ENCODE measurements at regions not wholly inside any gene's neighbourhood (a gene's known extent, or its start where the extent isn't known, plus 50 kb on each side); places are given as distances from the start of the nearest gene placed in this dataset.

- peaks cover 0 to 3% of the 10 kb centered on the region in 2 donors for H3K4me1 ChIP-seq
- no peak for TF ChIP-seq CTCF (IDR thresholded peaks at IDR 0.05)
- no peak for TF ChIP-seq POLR2A (IDR thresholded peaks at IDR 0.05)
- H3K4me3 ChIP-seq (replicated peaks in 1 of 3), result no peak overlapping the region
- 16 to 17% methylated on average over 4 of the region's 4 CpGs for WGBS, 2 donors
- no peak overlapping the region for H3K27ac ChIP-seq
- no peaks in the 10 kb centered on the region for H3K9me3 ChIP-seq
- DNase-seq, result peak in 1 of 2 donors; percentile 4
- H3K27me3 ChIP-seq, result no peaks in the 10 kb centered on the region
- no peaks in the 10 kb centered on the region for H3K36me3 ChIP-seq
- intact Hi-C loops (cut with DNase I), result no loop called here
Measured at GRCh38 chr14:98433436-98433835, 838.6 kb downstream of the BCL11B start.

GRCh38 chr14:98437113-98437512 lies 834.9 kb downstream of the BCL11B start:
- Histone ChIP-seq H3K27ac (no peak overlapping the region), H3K4me1 (peaks cover 0 to 3% of the 10 kb centered on the region in 2 donors), H3K27me3 (no peaks in the 10 kb centered on the region), H3K9me3 (no peaks in the 10 kb centered on the region), H3K36me3 (no peaks in the 10 kb centered on the region), H3K4me3 (replicated peaks in 1 of 3) (no peak overlapping the region)
- WGBS, 2 donors, result 93 to 96% methylated on average over 2 of the region's 2 CpGs
- intact Hi-C loops (cut with DNase I), result no loop called here
- TF ChIP-seq CTCF (IDR thresholded peaks at IDR 0.05) (no peak), POLR2A (IDR thresholded peaks at IDR 0.05) (no peak)
- DNase-seq, result no peak

- H3K27ac ChIP-seq, result no peak overlapping the region
- no peaks in the 10 kb centered on the region for H3K27me3 ChIP-seq
- H3K9me3 ChIP-seq, result no peaks in the 10 kb centered on the region
- no peak for TF ChIP-seq CTCF (IDR thresholded peaks at IDR 0.05)
- no peak for TF ChIP-seq POLR2A (IDR thresholded peaks at IDR 0.05)
- WGBS, 2 donors, result 75 to 77% methylated on average over 2 of the region's 2 CpGs
- H3K4me3 ChIP-seq (replicated peaks in 1 of 3), result no peak overlapping the region
- H3K36me3 ChIP-seq, result no peaks in the 10 kb centered on the region
- no peak for DNase-seq
- intact Hi-C loops (cut with DNase I), result no loop called here
- H3K4me1 ChIP-seq, result no peaks in the 10 kb centered on the region
Measured at GRCh38 chr14:98444077-98444476, 827.9 kb downstream of the BCL11B start.

- no peak overlapping the region for H3K4me3 ChIP-seq (replicated peaks in 1 of 3)
- H3K4me1 ChIP-seq, result no peaks in the 10 kb centered on the region
- H3K27ac ChIP-seq, result no peak overlapping the region
- 65 to 82% methylated on average over 2 of the region's 2 CpGs for WGBS, 2 donors
- no peaks in the 10 kb centered on the region for H3K27me3 ChIP-seq
- TF ChIP-seq CTCF (IDR thresholded peaks at IDR 0.05) (no peak), POLR2A (IDR thresholded peaks at IDR 0.05) (no peak)
- intact Hi-C loops (cut with DNase I), result no loop called here
- no peaks in the 10 kb centered on the region for H3K36me3 ChIP-seq
- DNase-seq, result no peak
- H3K9me3 ChIP-seq, result no peaks in the 10 kb centered on the region
Measured at GRCh38 chr14:98445718-98446117, 826.3 kb downstream of the BCL11B start.

GRCh38 chr14:98446508-98446907 lies 825.5 kb downstream of the BCL11B start:
- WGBS, 2 donors, result 85 to 90% methylated on average over 3 of the region's 3 CpGs
- no peak for TF ChIP-seq POLR2A (IDR thresholded peaks at IDR 0.05)
- TF ChIP-seq CTCF (IDR thresholded peaks at IDR 0.05), result no peak
- Histone ChIP-seq H3K9me3 (no peaks in the 10 kb centered on the region), H3K36me3 (no peaks in the 10 kb centered on the region), H3K4me3 (replicated peaks in 1 of 3) (no peak overlapping the region), H3K4me1 (no peaks in the 10 kb centered on the region), H3K27ac (no peak overlapping the region), H3K27me3 (no peaks in the 10 kb centered on the region)
- intact Hi-C loops (cut with DNase I), result no loop called here
- no peak for DNase-seq
